ENCODE measurements at regions not wholly inside any gene's neighbourhood (a gene's known extent, or its start where the extent isn't known, plus 50 kb on each side); places are given as distances from the start of the nearest gene placed in this dataset.
A peak's percentile ranks its signal among the peaks of the same experiment; 100 is the strongest.

DNA sequence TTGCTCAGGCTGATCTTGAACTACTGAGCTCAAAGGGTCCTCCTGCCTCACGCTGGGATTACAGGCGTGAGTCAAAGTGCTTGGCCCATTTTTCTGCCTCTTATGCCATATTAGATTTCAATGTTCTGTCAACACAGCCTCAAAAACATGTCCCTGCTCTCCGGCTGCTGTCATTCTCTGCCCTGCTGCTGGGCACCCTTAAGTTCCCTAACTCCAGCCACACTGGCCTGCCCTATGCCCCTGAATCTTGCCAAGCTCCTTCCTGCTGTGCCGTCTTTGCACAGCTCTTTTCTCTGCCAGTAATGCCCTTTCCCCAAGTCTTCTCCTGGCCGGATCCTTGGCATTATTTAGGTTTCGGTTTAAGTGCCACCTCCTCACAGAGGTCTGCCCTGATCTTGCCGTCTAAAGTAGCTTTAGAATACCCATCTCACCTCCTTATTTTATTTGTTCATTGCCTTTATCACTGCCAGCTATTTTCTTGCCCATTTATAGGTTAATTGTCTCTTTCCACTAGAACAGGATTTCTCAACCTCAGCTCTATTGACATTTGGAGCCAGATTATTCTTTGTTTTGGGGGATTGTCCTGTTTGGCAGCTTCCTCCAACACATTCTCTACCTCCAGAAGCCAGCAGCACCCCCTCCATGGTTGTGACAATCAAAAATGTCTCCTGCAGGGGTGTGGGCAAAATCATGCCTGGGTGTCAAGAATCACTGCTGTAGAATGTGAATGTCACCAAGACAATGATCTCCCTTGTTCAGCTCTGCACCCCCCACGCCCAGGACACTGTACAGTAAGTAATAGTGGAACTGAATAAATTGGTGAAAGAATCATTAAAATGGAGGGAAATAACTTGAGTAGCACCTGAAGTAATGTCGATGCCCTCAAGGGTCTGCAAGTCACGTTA is 168.2 kb downstream of the CYLD start:
- no peak for DNase-seq

- no peak for DNase-seq
Observed at GRCh38 chr16:50908468-50908867, 166.6 kb downstream of the CYLD start.

DNA sequence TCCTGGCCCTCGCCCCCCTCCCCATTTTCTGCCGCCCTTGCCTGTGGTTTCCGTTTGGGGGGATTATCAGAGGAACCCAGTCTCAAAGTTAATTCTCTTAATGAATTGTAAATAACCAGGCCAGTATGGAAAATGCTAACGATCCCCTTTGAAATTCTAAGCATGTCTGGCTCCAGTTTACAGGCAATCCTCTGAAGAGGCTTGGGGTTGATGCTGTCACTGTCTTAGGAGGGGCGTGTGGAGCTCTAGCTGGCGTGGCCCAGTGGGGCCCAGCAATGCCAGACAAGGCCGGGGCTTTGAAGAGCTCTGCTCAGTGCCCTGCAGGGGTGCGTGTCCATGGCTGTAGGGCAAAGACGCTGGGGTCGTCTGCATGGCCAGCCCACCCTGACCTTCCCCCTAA is 164.6 kb downstream of the CYLD start:
- no peak for DNase-seq

- DNase-seq = no peak
Observed at GRCh38 chr16:50902457-50902856, 160.6 kb downstream of the CYLD start.

DNA sequence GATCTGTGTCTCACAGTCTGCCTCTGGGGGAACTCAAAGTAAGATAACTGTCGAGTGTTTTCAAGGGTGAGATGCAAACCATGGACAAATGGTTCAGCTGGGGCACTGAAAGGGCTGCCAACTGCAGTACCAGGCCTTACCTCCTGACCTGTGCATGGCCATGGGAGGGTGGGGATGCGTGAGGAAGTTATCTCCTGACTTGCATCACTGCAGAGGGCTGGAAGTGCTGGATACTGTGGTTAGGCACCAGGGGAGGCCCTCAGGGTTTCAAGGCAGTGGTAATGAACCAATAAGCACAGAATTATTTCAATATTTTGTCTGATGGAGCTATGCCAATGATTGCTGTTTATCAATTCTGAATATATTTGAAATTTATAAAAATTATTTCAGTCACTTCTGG is 159.2 kb downstream of the CYLD start:
- DNase-seq = no peak

- no peak for DNase-seq
Observed at GRCh38 chr16:50900391-50900942, 158.6 kb downstream of the CYLD start.

GRCh38 chr16:50899951-50900350 is 158.1 kb downstream of the CYLD start:
- DNase-seq = peak; percentile 15

- no peak for DNase-seq
Observed at GRCh38 chr16:50889746-50890145, 147.9 kb downstream of the CYLD start.

DNA sequence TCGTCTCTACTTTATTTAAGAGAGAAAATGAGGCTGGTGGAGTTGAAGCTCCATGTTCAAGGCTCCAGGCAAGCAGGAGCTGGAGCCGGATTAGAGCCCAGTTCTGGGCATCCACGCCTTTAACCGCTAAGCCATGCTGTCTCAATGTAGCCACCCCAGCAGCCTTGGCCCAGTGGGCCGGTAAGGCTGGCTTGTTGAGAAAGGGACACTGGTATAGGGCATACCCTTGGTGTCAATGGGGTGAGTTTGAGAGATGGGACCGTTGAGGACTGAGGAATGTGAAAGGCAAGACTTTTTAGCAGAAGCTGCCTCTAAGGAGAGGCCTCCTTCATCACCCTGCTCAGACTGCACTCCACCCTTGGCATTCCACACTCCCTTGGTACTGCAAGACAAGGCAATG is 147.4 kb downstream of the CYLD start:
- DNase-seq = no peak

DNA sequence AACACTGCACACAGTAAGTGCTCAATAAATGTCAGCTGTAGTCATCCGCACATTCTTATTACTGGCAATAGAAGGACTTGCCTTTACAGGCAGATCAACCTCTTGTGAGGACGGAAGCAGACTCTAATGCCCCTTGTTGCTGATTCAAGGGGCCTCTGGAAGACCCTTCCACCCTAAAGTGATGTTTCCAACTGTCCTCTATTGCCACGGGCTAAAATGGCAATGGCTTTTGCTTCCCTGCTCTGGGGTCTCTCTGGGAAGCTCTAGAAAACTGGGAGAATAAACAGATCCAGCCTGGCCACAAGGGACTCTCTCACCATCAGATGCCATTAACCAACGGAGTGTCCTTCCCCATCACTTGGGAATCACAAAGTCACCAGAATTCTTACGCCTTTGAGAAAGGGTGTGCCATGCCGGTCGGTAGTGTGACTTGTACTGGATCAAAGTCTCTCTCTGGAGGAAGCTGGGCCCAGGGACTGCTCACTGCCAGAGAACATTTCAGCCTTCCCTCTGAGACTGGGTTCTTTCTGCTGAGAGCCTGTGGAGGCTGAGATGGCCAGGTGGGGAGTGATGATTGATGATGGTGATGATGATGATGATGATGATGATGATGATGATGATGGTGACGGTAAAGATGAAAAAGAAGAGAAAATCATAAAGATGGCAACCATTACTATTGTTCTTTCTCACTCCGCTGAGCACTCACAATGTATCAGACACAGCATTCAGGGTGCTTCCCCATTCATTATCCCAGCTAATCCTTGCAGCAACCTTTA is 146.8 kb downstream of the CYLD start:
- no peak for DNase-seq

- DNase-seq = no peak
Observed at GRCh38 chr16:50887500-50888298, 145.8 kb downstream of the CYLD start.

GRCh38 chr16:50884066-50884860 is 142.4 kb downstream of the CYLD start:
- no peak for DNase-seq

GRCh38 chr16:50881956-50882355 is 140.1 kb downstream of the CYLD start:
- no peak for DNase-seq

DNA sequence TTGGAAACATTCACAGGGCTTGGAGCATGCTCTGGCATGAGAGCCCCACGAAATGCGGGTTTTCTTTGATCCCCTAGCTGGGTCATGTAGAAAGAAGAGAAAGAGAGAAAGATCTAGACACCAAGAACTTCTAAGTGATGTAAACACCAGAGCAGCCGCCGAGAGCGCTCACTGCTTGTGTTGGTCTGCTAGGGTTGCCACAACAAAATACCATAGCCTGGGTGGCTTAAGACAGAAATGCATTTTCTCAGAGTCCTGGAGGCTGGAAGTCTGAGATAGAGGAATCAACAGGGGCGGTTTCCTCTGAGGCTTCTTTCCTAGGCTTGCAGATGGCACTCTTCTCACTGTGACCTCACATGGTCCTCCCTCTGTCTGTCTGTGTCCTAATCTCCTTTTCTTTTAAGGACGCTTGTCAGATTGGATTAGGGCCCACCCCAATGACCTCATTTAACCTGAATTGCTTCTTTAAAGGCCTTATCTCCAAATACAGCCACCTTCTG is 139.5 kb downstream of the CYLD start:
- DNase-seq = no peak

- DNase-seq = no peak
Observed at GRCh38 chr16:50880926-50881325, 139.0 kb downstream of the CYLD start.

GRCh38 chr16:50879873-50880695 is 138.2 kb downstream of the CYLD start:
- DNase-seq = peak; percentile 62

DNA sequence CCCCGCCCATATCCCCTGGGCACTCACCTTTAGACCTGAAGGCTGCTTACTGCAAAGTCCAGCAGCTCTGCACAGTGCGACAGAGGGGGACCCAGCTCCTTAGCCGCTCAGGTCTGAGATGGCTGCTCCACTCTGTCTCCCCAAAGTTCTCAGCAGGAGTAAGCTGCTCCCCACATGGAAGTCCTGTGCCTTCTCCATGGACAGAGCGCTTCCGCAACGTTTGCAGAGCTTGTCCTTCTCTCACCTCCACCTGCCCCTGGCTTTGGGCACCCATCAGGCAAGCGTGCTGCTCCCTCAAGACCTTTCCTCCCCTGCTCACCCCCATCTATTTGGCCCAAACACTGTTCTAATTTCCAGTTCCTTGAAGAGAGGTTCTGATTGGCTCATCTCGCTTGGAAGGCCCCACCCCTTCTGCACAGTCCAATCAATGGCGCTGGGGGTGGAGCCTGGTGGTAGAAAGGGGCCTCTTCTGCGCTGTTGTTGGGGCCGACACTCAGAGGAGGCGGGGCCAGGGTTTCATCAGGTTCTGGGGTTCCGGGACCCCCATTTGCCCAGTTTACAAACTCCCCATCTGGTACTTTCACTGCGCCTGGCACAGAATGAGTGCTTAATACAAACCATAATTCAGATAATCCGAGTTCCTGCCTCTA is 137.2 kb downstream of the CYLD start:
- no peak for DNase-seq

GRCh38 chr16:50878536-50878935 is 136.7 kb downstream of the CYLD start:
- no peak for DNase-seq

DNA sequence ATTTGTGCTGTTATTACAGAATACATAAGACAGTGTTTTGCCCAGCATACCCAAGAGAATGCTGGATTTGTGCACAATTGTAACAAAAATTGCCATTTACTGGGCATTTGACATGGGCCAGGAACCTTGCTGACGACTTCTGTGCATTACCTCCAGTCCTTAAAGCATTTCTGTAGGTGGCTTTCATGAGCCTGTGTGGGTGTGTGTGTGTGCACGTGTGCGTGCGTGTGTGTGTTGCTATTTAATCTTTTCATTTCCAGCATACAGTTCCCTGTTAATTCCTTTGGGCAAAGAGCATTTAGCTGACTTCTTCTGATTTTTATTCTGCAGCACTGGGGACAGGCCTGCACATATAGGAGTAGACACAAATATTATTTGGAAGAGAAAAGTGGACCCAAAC is 134.4 kb downstream of the CYLD start:
- no peak for DNase-seq

GRCh38 chr16:50868577-50868976 is 126.7 kb downstream of the CYLD start:
- DNase-seq = no peak

Data from NCI-H1092 treated with DMSO at 0.1 percent for 48 hours (cell line).